H9 (cell line): ENCODE measurements at regions not wholly inside any gene's neighbourhood (a gene's known extent, or its start where the extent isn't known, plus 50 kb on each side); places are given as distances from the start of the nearest gene placed in this dataset.

Source experiments
- DNase-seq: peaks from one replicate; pipeline ENCODE4 v3.0.0-alpha.2; 2017
- H2AFZ ChIP-seq: one replicate; pipeline ENCODE4 v1.6.1; 2013; ENCODE audit warnings: mild to moderate bottlenecking, low read length, control low read depth, moderate library complexity
- H2AK5ac ChIP-seq: 2 replicates; pipeline ENCODE4 v1.6.1; 2013; ENCODE audit warnings: low read length, control low read depth, mixed read lengths; ENCODE audit not compliant: insufficient read length
- H2BK120ac ChIP-seq: one replicate; pipeline ENCODE4 v1.6.1; 2013; ENCODE audit warnings: low read depth, mild to moderate bottlenecking, low read length, control low read depth, inconsistent platforms; ENCODE audit not compliant: poor library complexity, severe bottlenecking
- H2BK12ac ChIP-seq: 2 replicates; pipeline ENCODE4 v1.6.1; 2013; ENCODE audit warnings: low read length, control low read depth, mixed read lengths, low read depth; ENCODE audit not compliant: insufficient read length
- H2BK15ac ChIP-seq: 2 replicates; pipeline ENCODE4 v1.6.1; 2013; ENCODE audit warnings: low read depth, low read length, control low read depth
- H2BK20ac ChIP-seq: one replicate; pipeline ENCODE4 v1.6.1; 2013; ENCODE audit warnings: low read depth, mild to moderate bottlenecking, low read length, control low read depth, inconsistent platforms; ENCODE audit not compliant: poor library complexity, severe bottlenecking
- H2BK5ac ChIP-seq: 2 replicates; pipeline ENCODE4 v1.6.1; 2013; ENCODE audit warnings: low read length, control low read depth, mixed read lengths; ENCODE audit not compliant: insufficient read length
- H3K14ac ChIP-seq: 2 replicates; pipeline ENCODE4 v1.6.1; 2013; ENCODE audit warnings: low read length, control low read depth; ENCODE audit not compliant: insufficient read depth
- H3K18ac ChIP-seq: 2 replicates; pipeline ENCODE4 v1.6.1; 2013; ENCODE audit warnings: low read depth, mild to moderate bottlenecking, mixed read lengths, low read length, control low read depth; ENCODE audit not compliant: insufficient read length
- H3K23ac ChIP-seq: 2 replicates; pipeline ENCODE4 v1.6.1; 2013; ENCODE audit warnings: low read length, control low read depth, mixed read lengths, low read depth; ENCODE audit not compliant: insufficient read length
- H3K23me2 ChIP-seq: 2 replicates; pipeline ENCODE4 v1.6.1; 2013; ENCODE audit warnings: low read depth, mild to moderate bottlenecking, mixed read lengths, low read length, control low read depth; ENCODE audit not compliant: insufficient read length, poor library complexity, severe bottlenecking
- H3K27ac ChIP-seq: 2 replicates; pipeline ENCODE4 v1.5.1; 2013; ENCODE audit warnings: low read length, control low read depth, mixed read lengths, low read depth; ENCODE audit not compliant: insufficient read length
- H3K27me3 ChIP-seq: 2 replicates; pipeline ENCODE4 v1.6.1; 2013; ENCODE audit warnings: low read length, control low read depth, inconsistent platforms; ENCODE audit not compliant: insufficient read depth
- H3K4ac ChIP-seq: 2 replicates; pipeline ENCODE4 v1.6.1; 2013; ENCODE audit warnings: low read depth, mild to moderate bottlenecking, control low read depth, inconsistent platforms, low read length, moderate library complexity
- H3K4me1 ChIP-seq: 2 replicates; pipeline ENCODE4 v1.6.1; 2013; ENCODE audit warnings: low read length, control low read depth, inconsistent platforms; ENCODE audit not compliant: insufficient read depth
- H3K4me2 ChIP-seq: 2 replicates; pipeline ENCODE4 v1.6.1; 2013; ENCODE audit warnings: low read length, control low read depth, mixed read lengths; ENCODE audit not compliant: insufficient read length, insufficient read depth
- H3K56ac ChIP-seq: 2 replicates; pipeline ENCODE4 v1.6.1; 2013; ENCODE audit warnings: low read depth, mild to moderate bottlenecking, mixed read lengths, low read length, control low read depth; ENCODE audit not compliant: insufficient read length
- H3K79me1 ChIP-seq: 2 replicates; pipeline ENCODE4 v1.6.1; 2013; ENCODE audit warnings: low read depth, mild to moderate bottlenecking, moderate library complexity, low read length, control low read depth, inconsistent platforms; ENCODE audit not compliant: insufficient read depth, poor library complexity, severe bottlenecking
- H3K79me2 ChIP-seq: 2 replicates; pipeline ENCODE4 v1.6.1; 2013; ENCODE audit warnings: low read length, control low read depth, inconsistent platforms; ENCODE audit not compliant: insufficient read depth
- H3K9ac ChIP-seq: 2 replicates; pipeline ENCODE4 v1.6.1; 2013; ENCODE audit warnings: low read length, control low read depth, mixed read lengths; ENCODE audit not compliant: insufficient read length; ENCODE audit errors: extremely low read depth
- H3K9me3 ChIP-seq: one replicate; pipeline ENCODE4 v1.6.1; 2013; ENCODE audit warnings: low read depth, low read length, inconsistent platforms; ENCODE audit not compliant: control insufficient read depth
- H3T11ph ChIP-seq: one replicate; pipeline ENCODE4 v1.6.1; 2013; ENCODE audit warnings: mild to moderate bottlenecking, low read length, control low read depth, inconsistent platforms
- H4K20me1 ChIP-seq: one replicate; pipeline ENCODE4 v1.6.1; 2013; ENCODE audit not compliant: control insufficient read depth, insufficient read length, insufficient read depth
- H4K5ac ChIP-seq: 2 replicates; pipeline ENCODE4 v1.6.1; 2013; ENCODE audit warnings: low read depth, mild to moderate bottlenecking, mixed read lengths, low read length, control low read depth; ENCODE audit not compliant: insufficient read length
- H4K8ac ChIP-seq: replicated peaks from 2 replicates; pipeline ENCODE4 v1.6.1; 2013; ENCODE audit warnings: low read length, control low read depth, mixed read lengths, low read depth; ENCODE audit not compliant: insufficient read length
- H4K91ac ChIP-seq: 2 replicates; pipeline ENCODE4 v1.6.1; 2013; ENCODE audit warnings: low read depth, mild to moderate bottlenecking, moderate library complexity, mixed read lengths, low read length, control low read depth; ENCODE audit not compliant: insufficient read length
- H3K27ac Mint-ChIP-seq, 3 experiments: 2 replicates in 2 of 3; 3 replicates in 1 of 3; pipeline ENCODE4 v1.8.0; 2020 to 2021; ENCODE audit warnings: mixed read lengths in 3 of 3, mild to moderate bottlenecking in 1 of 3, moderate library complexity in 1 of 3
- H3K27me3 Mint-ChIP-seq: 2 replicates; pipeline ENCODE4 v1.8.0; 2021; ENCODE audit warnings: low read depth, mild to moderate bottlenecking, moderate library complexity, mixed read lengths
- H3K36me3 Mint-ChIP-seq, 3 experiments: 2 replicates in 2 of 3; 3 replicates in 1 of 3; pipeline ENCODE4 v1.8.0; 2020 to 2021; ENCODE audit warnings: low read depth in 3 of 3, mixed read lengths in 3 of 3; ENCODE audit not compliant: insufficient read depth in 1 of 3
- H3K4me1 Mint-ChIP-seq, 2 experiments: 2 replicates each; pipeline ENCODE4 v1.8.0; 2020; ENCODE audit warnings: mixed read lengths in 2 of 2
- H3K4me3 Mint-ChIP-seq, 2 experiments: 2 replicates in 1 of 2; 3 replicates in 1 of 2; pipeline ENCODE4 v1.8.0; 2020 to 2021; ENCODE audit warnings: mild to moderate bottlenecking in 2 of 2, mixed read lengths in 2 of 2, moderate library complexity in 1 of 2
- H3K9me3 Mint-ChIP-seq, 2 experiments: 2 replicates in 1 of 2; 3 replicates in 1 of 2; pipeline ENCODE4 v1.8.0; 2020; ENCODE audit warnings: mild to moderate bottlenecking in 2 of 2, mixed read lengths in 2 of 2, moderate library complexity in 1 of 2
- CTCF ChIP-seq: fragments of 200-600 bp; sonication (generic); conservative IDR thresholded peaks from 3 replicates; pipeline ENCODE4 v1.8.0; 2021; ENCODE audit warnings: antibody characterized with exemption, mild to moderate bottlenecking
- WGBS: extraction: QIAGEN DNeasy Blood & Tissue Kit; methylation state at CpG from one replicate; pipeline ENCODE4 v1.1.7; 2013; ENCODE audit warnings: missing lambda C conversion rate, low lambda C conversion rate, mixed read lengths; ENCODE audit not compliant: insufficient read length; ENCODE audit errors: extremely low coverage; 5-methylcytosine and 5-hydroxymethylcytosine counted together

GRCh38 chr3:167184511-167184910 is 195.6 kb downstream of the ZBBX start:
- Histone ChIP-seq H4K5ac (no peak overlapping the region), H3K14ac (no peak overlapping the region), H4K91ac (no peak overlapping the region), H3K23me2 (no peaks in the 10 kb centered on the region), H2BK5ac (no peak overlapping the region), H3K9ac (no peak overlapping the region), H2BK12ac (no peak overlapping the region), H2BK20ac (no peak overlapping the region), H3T11ph (no peak overlapping the region), H4K20me1 (no peaks in the 10 kb centered on the region), H3K23ac (no peak overlapping the region), H2AFZ (no peak overlapping the region), H3K4me2 (no peak overlapping the region), H3K18ac (no peak overlapping the region), H3K27me3 (no peaks in the 10 kb centered on the region), H2AK5ac (no peak overlapping the region), H2BK120ac (no peak overlapping the region), H3K9me3 (no peaks in the 10 kb centered on the region), H3K4me1 (no peaks in the 10 kb centered on the region; the same call in 1 of the 2 replicates), H3K79me2 (no peaks in the 10 kb centered on the region), H3K4ac (no peak overlapping the region), H3K79me1 (no peaks in the 10 kb centered on the region), H4K8ac (no peak overlapping the region), H3K56ac (no peak overlapping the region), H2BK15ac (no peak overlapping the region), H3K27ac (no peak overlapping the region)
- DNase-seq = peak; percentile 57
- Mint-ChIP-seq H3K27ac (no peak overlapping the region), H3K36me3 (no peaks in the 10 kb centered on the region; a peak in 1 of 7 replicates), H3K9me3 (no peaks in the 10 kb centered on the region), H3K4me1 (no peaks in the 10 kb centered on the region), H3K4me3 (no peak overlapping the region), H3K27me3 (no peaks in the 10 kb centered on the region)
- WGBS = no CpG with 5 or more reads among the region's 3 CpGs
- TF ChIP-seq CTCF = peak; percentile 63
